IMR-90 (cell line): ENCODE measurements at regions not wholly inside any gene's neighbourhood (a gene's known extent, or its start where the extent isn't known, plus 50 kb on each side); places are given as distances from the start of the nearest gene placed in this dataset.

Source experiments
- CEBPB ChIP-seq: IDR thresholded peaks from 2 replicates; pipeline ENCODE4 v1.6.1; 2012; ENCODE audit warnings: low read depth, low read length, improper control_type of control experiment
- CTCF ChIP-seq: conservative IDR thresholded peaks from 2 replicates; pipeline ENCODE4 v1.5.1; 2012; ENCODE audit warnings: mild to moderate bottlenecking, low read depth, low read length, improper control_type of control experiment
- MAFK ChIP-seq: IDR thresholded peaks from 2 replicates; pipeline ENCODE4 v1.6.1; 2012; ENCODE audit warnings: low read depth, low read length, improper control_type of control experiment
- MAZ ChIP-seq: IDR thresholded peaks from 2 replicates; pipeline ENCODE4 v1.6.1; 2012; ENCODE audit warnings: low read depth, mild to moderate bottlenecking, low read length, improper control_type of control experiment, moderate library complexity, borderline replicate concordance
- MXI1 ChIP-seq: IDR thresholded peaks from 2 replicates; pipeline ENCODE4 v1.6.1; 2012; ENCODE audit warnings: low read depth, mild to moderate bottlenecking, low read length, moderate library complexity, borderline replicate concordance
- NFE2L2 ChIP-seq: fragments of 150-350 bp; IDR thresholded peaks from 2 replicates; pipeline ENCODE4 v1.6.1; 2016; ENCODE audit warnings: low read depth, mild to moderate bottlenecking, low read length
- POLR2A ChIP-seq: IDR thresholded peaks from 2 replicates; pipeline ENCODE4 v1.6.1; 2012; ENCODE audit warnings: mild to moderate bottlenecking, low read depth, low read length
- RAD21 ChIP-seq: IDR thresholded peaks from 2 replicates; pipeline ENCODE4 v1.6.1; 2012; ENCODE audit warnings: low read length, improper control_type of control experiment
- RCOR1 ChIP-seq: IDR thresholded peaks from 2 replicates; pipeline ENCODE4 v1.6.1; 2012; ENCODE audit warnings: mild to moderate bottlenecking, low read length, improper control_type of control experiment; ENCODE audit not compliant: insufficient replicate concordance
- RFX5 ChIP-seq: IDR thresholded peaks from 2 replicates; pipeline ENCODE4 v1.8.0; 2012; ENCODE audit warnings: low read depth, mild to moderate bottlenecking, low read length, moderate library complexity
- USF2 ChIP-seq: fragments of 150-350 bp; IDR thresholded peaks from 2 replicates; pipeline ENCODE4 v1.6.1; 2017; ENCODE audit warnings: mild to moderate bottlenecking, antibody characterized with exemption, low read length, low read depth

- no peak for TF ChIP-seq CTCF
- TF ChIP-seq MAZ: no peak
- TF ChIP-seq POLR2A: no peak
- TF ChIP-seq MAFK: no peak
- no peak for TF ChIP-seq RAD21
- TF ChIP-seq CEBPB: no peak
- no peak for TF ChIP-seq MXI1
- TF ChIP-seq USF2: no peak
- no peak for TF ChIP-seq NFE2L2
- TF ChIP-seq RFX5: no peak
- TF ChIP-seq RCOR1: no peak
These were observed 219.4 kb upstream of the CCDC150 start for GRCh38 chr2:196420143-196420542.
